DND-41 (cell line): ENCODE measurements at regions not wholly inside any gene's neighbourhood (a gene's known extent, or its start where the extent isn't known, plus 50 kb on each side); places are given as distances from the start of the nearest gene placed in this dataset.
"Not testable (repeated sequence)": the region's sequence is repeated elsewhere in the genome, so short reads cannot be mapped to it uniquely, and the experiment has no call there.

Experiments
- ATAC-seq: fragments of 200-7000 bp; cut with Tn5 transposase; 3 replicates; pipeline ENCODE4 v1.9.1; 2021; ENCODE audit warnings: low read depth; ENCODE audit not compliant: insufficient read depth
- DNase-seq: peaks from one replicate; pipeline ENCODE4 v3.0.0-alpha.2; 2020
- H2AFZ ChIP-seq: 2 replicates; pipeline ENCODE4 v1.6.0; 2012; ENCODE audit warnings: low read depth, low read length
- H3K27ac ChIP-seq: 2 replicates; pipeline ENCODE4 v1.5.1; 2012; ENCODE audit warnings: low read length, inconsistent platforms
- H3K27me3 ChIP-seq: fragments of 200-600 bp; sonication (generic); 2 replicates; pipeline ENCODE4 v1.6.0; 2012; ENCODE audit warnings: low read length, mild to moderate bottlenecking, inconsistent platforms; ENCODE audit not compliant: insufficient read depth, poor library complexity
- H3K36me3 ChIP-seq: 2 replicates; pipeline ENCODE4 v1.5.1; 2012; ENCODE audit warnings: low read length, inconsistent platforms; ENCODE audit not compliant: insufficient read depth
- H3K4me1 ChIP-seq: 2 replicates; pipeline ENCODE4 v1.5.1; 2012; ENCODE audit warnings: mild to moderate bottlenecking, low read length; ENCODE audit not compliant: insufficient read depth
- H3K4me2 ChIP-seq: 2 replicates; pipeline ENCODE4 v1.6.0; 2012; ENCODE audit warnings: mild to moderate bottlenecking, moderate library complexity, low read length, inconsistent platforms; ENCODE audit not compliant: insufficient read depth
- H3K4me3 ChIP-seq, 2 experiments: fragments of 200-600 bp in 1 of 2; shearing (Covaris generic) in 1 of 2; 2 replicates each; pipeline ENCODE4 v1.5.1; 2012 to 2016; ENCODE audit warnings: inconsistent platforms in 2 of 2, low read length in 2 of 2, mild to moderate bottlenecking in 2 of 2, low read depth in 1 of 2, moderate library complexity in 1 of 2
- H3K79me2 ChIP-seq: 2 replicates; pipeline ENCODE4 v1.6.0; 2012; ENCODE audit warnings: low read length, inconsistent platforms; ENCODE audit not compliant: insufficient read depth
- H3K9ac ChIP-seq: 2 replicates; pipeline ENCODE4 v1.6.0; 2012; ENCODE audit warnings: low read depth, mild to moderate bottlenecking, inconsistent platforms, low read length, moderate library complexity
- H3K9me3 ChIP-seq: 2 replicates; pipeline ENCODE4 v1.5.1; 2012; ENCODE audit warnings: low read length, moderate library complexity, mild to moderate bottlenecking, inconsistent platforms; ENCODE audit not compliant: insufficient read depth, severe bottlenecking
- H4K20me1 ChIP-seq: 2 replicates; pipeline ENCODE4 v1.6.0; 2012; ENCODE audit warnings: low read length; ENCODE audit not compliant: insufficient read depth
- EZH2 ChIP-seq: IDR thresholded peaks from 3 replicates; pipeline ENCODE4 v1.6.1; 2012; ENCODE audit warnings: borderline replicate concordance, low read depth, mild to moderate bottlenecking, moderate library complexity, low read length, inconsistent platforms; ENCODE audit not compliant: severe bottlenecking
- TF ChIP-seq, protein P1 (sequence below): IDR thresholded peaks from 2 replicates; pipeline ENCODE4 v1.5.1; 2012; ENCODE audit warnings: borderline replicate concordance, low read length, moderate library complexity, mild to moderate bottlenecking; ENCODE audit not compliant: poor library complexity, severe bottlenecking; ENCODE audit errors: extremely low read depth

GRCh38 chr5:117621921-117622320 lies 1047.3 kb upstream of the SEMA6A start:
- no peak overlapping the region for H3K4me2 ChIP-seq
- H2AFZ ChIP-seq = no peak overlapping the region
- no peaks in the 10 kb centered on the region for H3K79me2 ChIP-seq
- no peak overlapping the region for H3K4me3 ChIP-seq
- H3K27me3 ChIP-seq = no peaks in the 10 kb centered on the region
- ATAC-seq (no peak), DNase-seq (no peak)
- no peaks in the 10 kb centered on the region for H3K36me3 ChIP-seq
- no peak overlapping the region for H3K27ac ChIP-seq
- TF ChIP-seq EZH2 = no peak
- TF ChIP-seq, protein P1, sequence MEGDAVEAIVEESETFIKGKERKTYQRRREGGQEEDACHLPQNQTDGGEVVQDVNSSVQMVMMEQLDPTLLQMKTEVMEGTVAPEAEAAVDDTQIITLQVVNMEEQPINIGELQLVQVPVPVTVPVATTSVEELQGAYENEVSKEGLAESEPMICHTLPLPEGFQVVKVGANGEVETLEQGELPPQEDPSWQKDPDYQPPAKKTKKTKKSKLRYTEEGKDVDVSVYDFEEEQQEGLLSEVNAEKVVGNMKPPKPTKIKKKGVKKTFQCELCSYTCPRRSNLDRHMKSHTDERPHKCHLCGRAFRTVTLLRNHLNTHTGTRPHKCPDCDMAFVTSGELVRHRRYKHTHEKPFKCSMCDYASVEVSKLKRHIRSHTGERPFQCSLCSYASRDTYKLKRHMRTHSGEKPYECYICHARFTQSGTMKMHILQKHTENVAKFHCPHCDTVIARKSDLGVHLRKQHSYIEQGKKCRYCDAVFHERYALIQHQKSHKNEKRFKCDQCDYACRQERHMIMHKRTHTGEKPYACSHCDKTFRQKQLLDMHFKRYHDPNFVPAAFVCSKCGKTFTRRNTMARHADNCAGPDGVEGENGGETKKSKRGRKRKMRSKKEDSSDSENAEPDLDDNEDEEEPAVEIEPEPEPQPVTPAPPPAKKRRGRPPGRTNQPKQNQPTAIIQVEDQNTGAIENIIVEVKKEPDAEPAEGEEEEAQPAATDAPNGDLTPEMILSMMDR = no peak
- no peaks in the 10 kb centered on the region for H3K4me1 ChIP-seq
- no peaks in the 10 kb centered on the region for H3K9me3 ChIP-seq
- H4K20me1 ChIP-seq = no peaks in the 10 kb centered on the region
- no peak overlapping the region for H3K9ac ChIP-seq

DNA sequence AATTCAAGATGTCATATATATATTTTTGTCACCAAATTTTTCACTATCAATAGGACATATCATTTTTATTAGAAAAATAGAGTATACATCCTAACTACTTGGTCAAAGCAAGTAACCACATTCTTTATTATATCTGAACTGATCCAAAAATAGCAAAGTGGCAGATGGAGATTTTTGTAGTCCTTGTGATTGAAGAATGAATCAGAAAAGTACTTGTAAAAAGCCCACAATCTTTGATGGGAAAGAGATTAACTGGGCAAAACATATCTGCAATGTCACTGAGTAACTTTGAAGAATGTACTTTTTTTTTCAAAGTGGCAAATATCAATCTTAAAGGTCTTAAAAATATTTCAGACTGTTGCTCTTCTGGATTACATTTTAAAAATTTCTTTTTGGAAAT lies 1040.6 kb upstream of the SEMA6A start:
- H3K4me2 ChIP-seq = no peak overlapping the region
- H3K9ac ChIP-seq = no peak overlapping the region
- H3K4me3 ChIP-seq = no peak overlapping the region
- no peak overlapping the region for H3K27ac ChIP-seq
- no peak for DNase-seq
- no peaks in the 10 kb centered on the region for H4K20me1 ChIP-seq
- ATAC-seq = no peak
- H3K27me3 ChIP-seq = no peaks in the 10 kb centered on the region
- TF ChIP-seq, protein P1 = no peak
- TF ChIP-seq EZH2 = no peak
- no peaks in the 10 kb centered on the region for H3K36me3 ChIP-seq
- no peaks in the 10 kb centered on the region for H3K9me3 ChIP-seq
- H3K79me2 ChIP-seq = no peaks in the 10 kb centered on the region
- no peak overlapping the region for H2AFZ ChIP-seq
- no peaks in the 10 kb centered on the region for H3K4me1 ChIP-seq

- ATAC-seq = no peak
- DNase-seq = no peak
- Histone ChIP-seq H3K4me3 (no peak overlapping the region), H3K36me3 (no peaks in the 10 kb centered on the region), H4K20me1 (no peaks in the 10 kb centered on the region), H3K4me1 (no peaks in the 10 kb centered on the region), H3K4me2 (no peak overlapping the region), H3K27ac (no peak overlapping the region), H3K79me2 (no peaks in the 10 kb centered on the region), H3K9ac (no peak overlapping the region), H2AFZ (no peak overlapping the region), H3K27me3 (no peaks in the 10 kb centered on the region), H3K9me3 (no peaks in the 10 kb centered on the region)
- TF ChIP-seq, protein P1 = no peak
- TF ChIP-seq EZH2 = no peak
These were observed 1039.8 kb upstream of the SEMA6A start for GRCh38 chr5:117614408-117614807.

DNA sequence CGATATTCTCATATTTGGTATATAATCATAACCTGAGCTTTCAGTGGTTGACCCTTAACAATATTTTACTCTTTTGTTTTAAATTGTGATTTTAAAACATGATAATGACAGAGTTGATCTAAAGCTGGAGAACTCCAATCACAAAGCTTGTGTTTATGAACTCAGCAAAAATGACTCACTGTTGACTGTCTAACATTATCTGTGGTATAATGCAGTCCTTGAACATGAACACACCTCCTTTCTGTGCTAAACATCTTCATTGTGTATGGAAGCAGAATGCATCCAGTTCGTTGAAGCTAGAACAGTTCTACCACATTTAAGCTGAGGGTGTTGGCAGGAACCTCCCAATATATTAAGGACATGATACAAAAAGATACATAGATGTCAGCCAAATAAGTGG lies 1030.2 kb upstream of the SEMA6A start:
- Histone ChIP-seq H3K4me1 (no peaks in the 10 kb centered on the region), H3K36me3 (no peaks in the 10 kb centered on the region), H3K9me3 (no peaks in the 10 kb centered on the region), H3K27me3 (no peaks in the 10 kb centered on the region), H4K20me1 (no peaks in the 10 kb centered on the region), H3K4me2 (no peak overlapping the region), H2AFZ (no peak overlapping the region), H3K79me2 (no peaks in the 10 kb centered on the region), H3K27ac (no peak overlapping the region), H3K9ac (no peak overlapping the region), H3K4me3 (no peak overlapping the region)
- DNase-seq (no peak), ATAC-seq (no peak)
- TF ChIP-seq, protein P1 = no peak
- no peak for TF ChIP-seq EZH2

DNA sequence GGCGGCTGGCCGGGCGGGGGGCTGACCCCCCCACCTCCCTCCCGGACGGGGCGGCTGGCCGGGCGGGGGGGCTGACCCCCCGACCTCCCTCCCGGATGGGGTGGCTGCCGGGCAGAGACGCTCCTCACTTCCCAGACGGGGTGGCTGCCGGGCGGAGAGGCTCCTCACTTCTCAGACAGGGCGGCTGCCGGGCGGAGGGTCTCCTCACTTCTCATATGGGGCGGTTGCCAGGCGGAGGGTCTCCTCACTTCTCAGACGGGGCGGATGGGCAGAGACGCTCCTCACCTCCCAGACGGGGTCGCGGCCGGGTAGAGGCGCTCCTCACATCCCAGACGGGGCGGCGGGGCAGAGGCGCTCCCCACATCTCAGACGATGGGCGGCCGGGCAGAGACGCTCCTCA lies 1025.2 kb upstream of the SEMA6A start:
- ATAC-seq, H4K20me1 ChIP-seq, H3K9me3 ChIP-seq, H3K36me3 ChIP-seq, H3K27me3 ChIP-seq, DNase-seq, H3K79me2 ChIP-seq, H3K4me2 ChIP-seq, H2AFZ ChIP-seq, H3K9ac ChIP-seq, H3K4me3 ChIP-seq, H3K4me1 ChIP-seq, H3K27ac ChIP-seq: not testable (repeated sequence)
